ENCODE measurements at regions not wholly inside any gene's neighbourhood (a gene's known extent, or its start where the extent isn't known, plus 50 kb on each side); places are given as distances from the start of the nearest gene placed in this dataset.
A peak's percentile ranks its signal among the peaks of the same experiment; 100 is the strongest.
"Not testable (repeated sequence)": the region's sequence is repeated elsewhere in the genome, so short reads cannot be mapped to it uniquely, and the experiment has no call there.

- no peak for DNase-seq (ENCODE audit: low read depth)
- H3K4me3 ChIP-seq (ENCODE audit: low read depth, low read length), result no peak overlapping the region
- H3K27me3 ChIP-seq (ENCODE audit: control insufficient read depth, insufficient read depth, low read length), result peaks cover 1% of the 10 kb centered on the region
- H3K36me3 ChIP-seq (ENCODE audit: control insufficient read depth, insufficient read depth, low read length), result no peaks in the 10 kb centered on the region
- TF ChIP-seq, protein P1, sequence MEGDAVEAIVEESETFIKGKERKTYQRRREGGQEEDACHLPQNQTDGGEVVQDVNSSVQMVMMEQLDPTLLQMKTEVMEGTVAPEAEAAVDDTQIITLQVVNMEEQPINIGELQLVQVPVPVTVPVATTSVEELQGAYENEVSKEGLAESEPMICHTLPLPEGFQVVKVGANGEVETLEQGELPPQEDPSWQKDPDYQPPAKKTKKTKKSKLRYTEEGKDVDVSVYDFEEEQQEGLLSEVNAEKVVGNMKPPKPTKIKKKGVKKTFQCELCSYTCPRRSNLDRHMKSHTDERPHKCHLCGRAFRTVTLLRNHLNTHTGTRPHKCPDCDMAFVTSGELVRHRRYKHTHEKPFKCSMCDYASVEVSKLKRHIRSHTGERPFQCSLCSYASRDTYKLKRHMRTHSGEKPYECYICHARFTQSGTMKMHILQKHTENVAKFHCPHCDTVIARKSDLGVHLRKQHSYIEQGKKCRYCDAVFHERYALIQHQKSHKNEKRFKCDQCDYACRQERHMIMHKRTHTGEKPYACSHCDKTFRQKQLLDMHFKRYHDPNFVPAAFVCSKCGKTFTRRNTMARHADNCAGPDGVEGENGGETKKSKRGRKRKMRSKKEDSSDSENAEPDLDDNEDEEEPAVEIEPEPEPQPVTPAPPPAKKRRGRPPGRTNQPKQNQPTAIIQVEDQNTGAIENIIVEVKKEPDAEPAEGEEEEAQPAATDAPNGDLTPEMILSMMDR (IDR thresholded peaks at IDR 0.05; ENCODE audit: insufficient read depth, low read length, severe bottlenecking), result no peak
- FAIRE-seq, result no peak
These were observed 103.2 kb upstream of the EIF5 start for GRCh38 chr14:103230658-103231334.

- no peak for DNase-seq (ENCODE audit: low read depth)
- FAIRE-seq, result no peak
- Histone ChIP-seq H3K36me3 (ENCODE audit: control insufficient read depth, insufficient read depth, low read length) (no peaks in the 10 kb centered on the region), H3K4me3 (ENCODE audit: low read depth, low read length) (no peak overlapping the region), H3K27me3 (ENCODE audit: control insufficient read depth, insufficient read depth, low read length) (peaks cover 1% of the 10 kb centered on the region)
- TF ChIP-seq, protein P1 (IDR thresholded peaks at IDR 0.05; ENCODE audit: insufficient read depth, low read length, severe bottlenecking), result no peak
These were observed 102.5 kb upstream of the EIF5 start for GRCh38 chr14:103231376-103232019.

DNA sequence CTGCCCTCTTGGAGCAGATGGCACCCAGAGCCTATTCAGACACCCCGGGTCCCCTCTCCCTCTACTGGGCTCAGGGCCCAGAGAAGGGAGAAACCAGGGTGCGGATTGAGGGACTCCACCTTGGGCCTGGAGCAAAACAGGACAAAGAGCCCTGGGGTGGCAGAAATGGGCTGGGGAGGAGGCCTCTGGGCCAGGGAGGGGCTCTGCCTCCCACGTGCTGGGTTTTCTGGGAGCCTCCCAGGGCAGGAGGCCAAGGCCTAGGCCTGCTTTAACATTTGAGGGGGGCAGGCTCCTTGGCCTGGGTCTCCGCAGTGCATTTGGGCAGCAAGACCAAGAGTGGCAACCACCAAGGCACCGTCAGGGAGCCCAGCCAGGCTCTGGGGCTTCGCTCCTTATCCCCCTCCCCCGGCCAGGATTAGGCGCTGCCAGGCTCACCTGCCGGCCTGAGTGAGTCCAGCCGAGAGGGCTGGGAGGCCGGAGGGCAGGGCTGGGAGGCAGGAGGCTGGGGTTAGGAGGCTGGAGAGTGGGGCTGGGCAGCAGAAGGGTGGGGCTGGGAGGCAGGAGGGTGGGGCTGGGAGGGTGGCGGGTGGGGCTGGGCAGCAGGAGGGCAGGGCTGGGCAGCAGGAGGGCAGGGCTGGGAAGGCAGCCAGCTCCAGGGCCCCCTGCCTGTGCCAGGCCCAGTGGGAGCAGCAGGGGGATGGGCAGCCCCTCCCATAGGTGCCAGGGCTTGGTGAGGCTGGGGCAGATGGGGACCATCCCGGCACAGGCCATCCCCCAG, 101.8 kb upstream of the EIF5 start:
- DNase-seq (ENCODE audit: low read depth) (no peak), FAIRE-seq (no peak)
- H3K27me3 ChIP-seq (ENCODE audit: control insufficient read depth, insufficient read depth, low read length), result peaks cover 1% of the 10 kb centered on the region
- H3K4me3 ChIP-seq (ENCODE audit: low read depth, low read length), result no peak overlapping the region
- TF ChIP-seq, protein P1 (IDR thresholded peaks at IDR 0.05; ENCODE audit: insufficient read depth, low read length, severe bottlenecking), result no peak
- no peaks in the 10 kb centered on the region for H3K36me3 ChIP-seq (ENCODE audit: control insufficient read depth, insufficient read depth, low read length)

GRCh38 chr14:103232831-103233319, 101.2 kb upstream of the EIF5 start:
- DNase-seq (ENCODE audit: low read depth), result no peak
- TF ChIP-seq, protein P1 (IDR thresholded peaks at IDR 0.05; ENCODE audit: insufficient read depth, low read length, severe bottlenecking), result no peak
- FAIRE-seq, result no peak
- H3K27me3 ChIP-seq (ENCODE audit: control insufficient read depth, insufficient read depth, low read length), result peaks cover 1% of the 10 kb centered on the region
- H3K4me3 ChIP-seq (ENCODE audit: low read depth, low read length), result no peak overlapping the region
- H3K36me3 ChIP-seq (ENCODE audit: control insufficient read depth, insufficient read depth, low read length), result no peaks in the 10 kb centered on the region

DNA sequence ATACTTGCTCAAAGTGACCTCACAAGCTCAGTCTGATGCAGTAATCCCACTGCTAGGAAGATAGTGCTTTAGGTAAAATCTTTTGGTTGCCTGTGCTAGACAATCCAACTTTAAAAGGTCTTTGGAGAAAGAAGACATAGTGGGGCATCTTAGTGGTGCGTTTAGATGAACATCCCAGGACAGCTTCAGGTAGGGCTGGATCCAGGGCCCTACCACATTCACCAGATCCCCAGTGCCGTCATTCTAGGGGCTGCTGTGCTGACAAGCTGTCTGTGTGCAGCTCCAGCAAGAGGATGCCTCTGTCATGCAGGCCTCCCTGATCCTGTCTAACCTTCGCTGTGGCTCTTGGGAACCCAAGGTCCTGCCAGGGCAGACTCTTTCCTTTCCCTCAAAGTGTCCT, 100.7 kb upstream of the EIF5 start:
- DNase-seq (ENCODE audit: low read depth) (no peak), FAIRE-seq (peak; percentile 43)
- H3K27me3 ChIP-seq (ENCODE audit: control insufficient read depth, insufficient read depth, low read length), result peaks cover 1% of the 10 kb centered on the region
- H3K36me3 ChIP-seq (ENCODE audit: control insufficient read depth, insufficient read depth, low read length), result no peaks in the 10 kb centered on the region
- H3K4me3 ChIP-seq (ENCODE audit: low read depth, low read length), result no peak overlapping the region
- TF ChIP-seq, protein P1 (IDR thresholded peaks at IDR 0.05; ENCODE audit: insufficient read depth, low read length, severe bottlenecking), result no peak

DNA sequence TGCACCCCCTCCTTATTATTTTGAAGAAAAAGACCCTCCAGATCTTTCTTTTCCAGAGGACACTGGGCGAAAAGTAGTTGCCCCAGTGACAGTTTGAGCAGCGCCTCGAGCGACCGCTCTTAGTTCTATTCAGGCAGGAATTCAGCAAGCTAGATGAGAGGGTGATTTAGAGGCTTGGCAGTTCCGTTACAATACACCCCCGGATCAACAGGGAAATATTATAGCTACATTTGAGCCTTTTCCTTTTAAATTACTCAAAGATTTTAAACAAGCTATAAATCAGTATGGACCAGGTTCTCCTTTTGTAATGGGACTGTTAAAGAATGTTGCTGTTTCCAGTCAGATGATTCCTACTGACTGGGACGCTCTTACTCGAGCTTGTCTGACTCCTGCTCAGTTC, 99.2 kb upstream of the EIF5 start:
- H3K36me3 ChIP-seq (ENCODE audit: control insufficient read depth, insufficient read depth, low read length); DNase-seq (ENCODE audit: low read depth); H3K27me3 ChIP-seq (ENCODE audit: control insufficient read depth, insufficient read depth, low read length); FAIRE-seq; H3K4me3 ChIP-seq (ENCODE audit: low read depth, low read length): not testable (repeated sequence)

- not testable (repeated sequence) for FAIRE-seq; H3K27me3 ChIP-seq (ENCODE audit: control insufficient read depth, insufficient read depth, low read length); H3K36me3 ChIP-seq (ENCODE audit: control insufficient read depth, insufficient read depth, low read length); DNase-seq (ENCODE audit: low read depth); H3K4me3 ChIP-seq (ENCODE audit: low read depth, low read length)
These were observed 98.5 kb upstream of the EIF5 start for GRCh38 chr14:103235506-103235905.
